CD4-positive, CD25-positive, alpha-beta regulatory T cell (primary cell): ENCODE measurements at regions not wholly inside any gene's neighbourhood (a gene's known extent, or its start where the extent isn't known, plus 50 kb on each side); places are given as distances from the start of the nearest gene placed in this dataset.

Source experiments
- ATAC-seq, 2 donors: fragments of 150-1000 bp; cut with Tn5 transposase; one replicate each; pipeline ENCODE4 v1.10.0; 2021; ENCODE audit warnings: low read depth in 2 of 2, moderate number of reproducible peaks in 2 of 2, moderate library complexity in 1 of 2
- DNase-seq, 3 donors: peaks; one replicate each; pipeline versions ENCODE4 v3.0.0 to v3.0.0-alpha.2; 2012 to 2022; ENCODE audit warnings: mixed read lengths in 1 of 3
- H3K27ac ChIP-seq: one replicate; pipeline ENCODE4 v1.7.0; 2013; ENCODE audit warnings: mild to moderate bottlenecking, low read length; ENCODE audit not compliant: insufficient read depth, poor library complexity, severe bottlenecking
- H3K27me3 ChIP-seq: one replicate; pipeline ENCODE4 v1.7.0; 2013; ENCODE audit warnings: low read length; ENCODE audit not compliant: control insufficient read depth, insufficient read depth
- H3K36me3 ChIP-seq: one replicate; pipeline ENCODE4 v1.7.0; 2013; ENCODE audit warnings: mild to moderate bottlenecking, low read length, moderate library complexity; ENCODE audit not compliant: control insufficient read depth, insufficient read depth
- H3K4me1 ChIP-seq: 2 replicates; pipeline ENCODE4 v1.7.0; 2013; ENCODE audit warnings: mild to moderate bottlenecking, low read length; ENCODE audit not compliant: insufficient read depth, control insufficient read depth, poor library complexity, severe bottlenecking
- H3K4me3 ChIP-seq: one replicate; pipeline ENCODE4 v1.7.0; 2013; ENCODE audit warnings: low read depth, mild to moderate bottlenecking, low read length, moderate library complexity
- H3K9me3 ChIP-seq, 2 experiments: 1 replicate in 1 of 2; 2 replicates in 1 of 2; pipeline ENCODE4 v1.7.0; 2013; ENCODE audit warnings: low read length in 2 of 2, mild to moderate bottlenecking in 1 of 2, moderate library complexity in 1 of 2; ENCODE audit not compliant: control insufficient read depth in 2 of 2
- H3K27ac Mint-ChIP-seq, 3 donors: one replicate each; pipeline ENCODE4 v1.8.0; 2020 to 2022; ENCODE audit warnings: mild to moderate bottlenecking in 3 of 3, mixed read lengths in 3 of 3, moderate library complexity in 2 of 3
- H3K27me3 Mint-ChIP-seq: one replicate; pipeline ENCODE4 v1.8.0; 2022; ENCODE audit warnings: mild to moderate bottlenecking, mixed read lengths
- H3K36me3 Mint-ChIP-seq: one replicate; pipeline ENCODE4 v1.8.0; 2020; ENCODE audit warnings: mixed read lengths
- H3K4me1 Mint-ChIP-seq, 4 donors: one replicate each; pipeline ENCODE4 v1.8.0; 2020 to 2022; ENCODE audit warnings: mixed read lengths in 4 of 4, mild to moderate bottlenecking in 1 of 4
- H3K4me3 Mint-ChIP-seq, 4 donors: one replicate each; pipeline ENCODE4 v1.8.0; 2020 to 2022; ENCODE audit warnings: mild to moderate bottlenecking in 4 of 4, mixed read lengths in 4 of 4, moderate library complexity in 3 of 4
- H3K9me3 Mint-ChIP-seq, 7 donors: one replicate each; pipeline ENCODE4 v1.8.0; 2020 to 2022; ENCODE audit warnings: mixed read lengths in 7 of 7, mild to moderate bottlenecking in 3 of 7, moderate library complexity in 2 of 7

DNA sequence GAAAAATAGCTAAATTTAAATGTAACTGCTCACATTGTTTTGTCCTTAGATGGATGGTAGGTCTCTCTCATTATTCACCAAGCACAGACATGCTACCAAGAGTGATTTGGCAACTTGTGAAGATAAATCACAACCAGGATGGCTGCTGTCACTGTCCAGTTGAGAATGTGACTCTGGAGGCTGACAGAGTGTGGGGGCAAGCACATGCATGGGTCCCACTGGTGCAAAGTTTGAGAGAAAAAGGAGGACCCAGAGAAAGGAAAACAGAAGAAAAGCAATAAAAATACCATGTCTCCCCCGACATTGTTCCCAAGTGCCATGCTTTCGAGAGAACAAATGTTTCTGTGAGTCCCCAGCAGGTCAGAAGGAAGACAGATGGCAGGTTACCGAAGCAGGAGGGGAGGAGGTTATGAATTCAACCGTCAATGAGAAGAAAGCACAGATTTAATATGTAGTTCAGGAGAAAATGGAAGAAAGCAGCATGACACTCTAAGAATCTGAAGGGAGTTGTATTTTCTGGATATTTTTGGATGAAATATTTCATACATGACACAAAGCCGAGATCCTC is 73.0 kb upstream of the TSHZ2 start:
- Histone ChIP-seq H3K27ac (no peak overlapping the region), H3K36me3 (no peaks in the 10 kb centered on the region), H3K4me1 (no peaks in the 10 kb centered on the region), H3K9me3 (no peaks in the 10 kb centered on the region), H3K4me3 (no peak overlapping the region), H3K27me3 (peaks cover 5% of the 10 kb centered on the region)
- H3K4me1 Mint-ChIP-seq, result no peaks in the 10 kb centered on the region
- ATAC-seq, result no peak
- no peaks in the 10 kb centered on the region for H3K36me3 Mint-ChIP-seq
- H3K27me3 Mint-ChIP-seq, result peaks cover 9% of the 10 kb centered on the region
- no peak overlapping the region for H3K4me3 Mint-ChIP-seq
- H3K9me3 Mint-ChIP-seq, result peaks cover 0 to 5% (median 0%) of the 10 kb centered on the region in 7 donors
- H3K27ac Mint-ChIP-seq, result no peak overlapping the region
- DNase-seq, result no peak

GRCh38 chr20:52896348-52896747 is 75.8 kb upstream of the TSHZ2 start:
- H3K4me3 ChIP-seq, result no peak overlapping the region
- ATAC-seq, result no peak
- H3K27ac ChIP-seq, result no peak overlapping the region
- no peaks in the 10 kb centered on the region for H3K4me1 ChIP-seq
- H3K9me3 ChIP-seq, result no peaks in the 10 kb centered on the region
- Mint-ChIP-seq H3K4me1 (no peaks in the 10 kb centered on the region), H3K9me3 (peaks cover 0 to 6% (median 1%) of the 10 kb centered on the region in 7 donors), H3K27ac (no peak overlapping the region), H3K4me3 (no peak overlapping the region), H3K36me3 (no peaks in the 10 kb centered on the region), H3K27me3 (peaks cover 6% of the 10 kb centered on the region)
- peak in 1 of 3 donors; percentile 5 for DNase-seq
- H3K27me3 ChIP-seq, result peaks cover 5% of the 10 kb centered on the region
- H3K36me3 ChIP-seq, result no peaks in the 10 kb centered on the region

- no peak overlapping the region for H3K4me3 ChIP-seq
- peaks cover 5% of the 10 kb centered on the region for H3K27me3 ChIP-seq
- no peak overlapping the region for H3K27ac ChIP-seq
- no peak overlapping the region for H3K4me3 Mint-ChIP-seq
- no peaks in the 10 kb centered on the region for H3K36me3 Mint-ChIP-seq
- DNase-seq, result no peak
- no peaks in the 10 kb centered on the region for H3K36me3 ChIP-seq
- H3K9me3 Mint-ChIP-seq, result peaks cover 0 to 6% (median 2%) of the 10 kb centered on the region in 7 donors
- peaks cover 6% of the 10 kb centered on the region for H3K27me3 Mint-ChIP-seq
- no peak overlapping the region for H3K27ac Mint-ChIP-seq
- no peaks in the 10 kb centered on the region for H3K9me3 ChIP-seq
- no peaks in the 10 kb centered on the region for H3K4me1 Mint-ChIP-seq
- no peak for ATAC-seq
- H3K4me1 ChIP-seq, result no peaks in the 10 kb centered on the region
Measured at GRCh38 chr20:52895701-52896100, 76.5 kb upstream of the TSHZ2 start.

DNA sequence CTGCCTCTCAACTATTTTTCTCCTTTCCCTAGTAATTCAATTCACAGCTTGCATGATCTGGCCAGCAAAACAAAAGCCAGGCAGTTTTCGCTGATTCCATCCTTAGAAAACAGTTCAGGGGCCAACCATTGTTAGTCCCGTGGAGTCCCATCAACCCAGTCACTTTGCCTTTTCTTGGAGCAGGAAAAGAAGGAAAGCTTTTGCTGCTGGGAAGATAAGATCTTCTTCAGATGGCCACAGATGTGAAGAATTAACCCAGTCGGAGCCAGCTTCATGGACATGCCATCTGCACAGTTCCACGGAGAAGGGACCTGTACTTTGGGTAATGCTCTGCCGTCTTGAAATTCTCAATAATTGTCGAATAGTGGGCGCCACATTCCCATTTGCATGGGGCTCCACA is 76.9 kb upstream of the TSHZ2 start:
- no peak for ATAC-seq
- H3K4me1 Mint-ChIP-seq, result no peaks in the 10 kb centered on the region
- no peaks in the 10 kb centered on the region for H3K36me3 ChIP-seq
- H3K36me3 Mint-ChIP-seq, result no peaks in the 10 kb centered on the region
- H3K9me3 Mint-ChIP-seq, result peaks cover 0 to 6% (median 2%) of the 10 kb centered on the region in 7 donors
- no peak overlapping the region for H3K27ac Mint-ChIP-seq
- no peaks in the 10 kb centered on the region for H3K9me3 ChIP-seq
- no peak for DNase-seq
- H3K4me3 ChIP-seq, result no peak overlapping the region
- no peak overlapping the region for H3K4me3 Mint-ChIP-seq
- no peak overlapping the region for H3K27ac ChIP-seq
- peaks cover 5% of the 10 kb centered on the region for H3K27me3 ChIP-seq
- peaks cover 8% of the 10 kb centered on the region for H3K27me3 Mint-ChIP-seq
- H3K4me1 ChIP-seq, result no peaks in the 10 kb centered on the region

DNA sequence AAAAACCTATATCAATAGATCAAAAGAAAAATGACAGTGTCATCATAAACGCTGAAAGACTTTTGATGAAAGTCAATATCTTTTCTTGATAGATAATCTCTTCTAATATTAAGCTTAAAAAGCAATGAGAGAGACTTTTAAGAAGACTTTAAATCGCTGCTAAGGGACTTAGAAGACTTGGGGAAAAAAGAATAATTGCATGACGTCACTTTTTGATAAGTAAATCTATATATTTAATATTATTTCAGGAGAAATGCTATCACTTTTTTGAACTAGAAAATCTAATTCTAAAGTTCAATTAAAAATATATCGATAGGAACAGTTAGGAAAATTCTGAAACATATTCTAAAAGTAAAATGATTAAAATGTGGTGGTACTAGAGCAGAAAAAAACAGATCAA is 78.7 kb upstream of the TSHZ2 start:
- no peaks in the 10 kb centered on the region for H3K36me3 Mint-ChIP-seq
- no peak overlapping the region for H3K27ac Mint-ChIP-seq
- DNase-seq (no peak), ATAC-seq (no peak)
- no peaks in the 10 kb centered on the region for H3K9me3 ChIP-seq
- peaks cover 0 to 6% (median 2%) of the 10 kb centered on the region in 7 donors for H3K9me3 Mint-ChIP-seq
- no peak overlapping the region for H3K4me3 ChIP-seq
- no peak overlapping the region for H3K4me3 Mint-ChIP-seq
- no peaks in the 10 kb centered on the region for H3K4me1 ChIP-seq
- no peaks in the 10 kb centered on the region for H3K36me3 ChIP-seq
- H3K27me3 ChIP-seq, result peaks cover 5% of the 10 kb centered on the region
- peaks cover 10% of the 10 kb centered on the region for H3K27me3 Mint-ChIP-seq
- no peaks in the 10 kb centered on the region for H3K4me1 Mint-ChIP-seq
- no peak overlapping the region for H3K27ac ChIP-seq

- no peaks in the 10 kb centered on the region for H3K9me3 ChIP-seq
- H3K27me3 ChIP-seq, result peaks cover 3% of the 10 kb centered on the region
- ATAC-seq (no peak), DNase-seq (no peak)
- Mint-ChIP-seq H3K4me1 (no peaks in the 10 kb centered on the region), H3K9me3 (peaks cover 0 to 5% (median 2%) of the 10 kb centered on the region in 7 donors), H3K27ac (no peak overlapping the region), H3K27me3 (peaks cover 10% of the 10 kb centered on the region), H3K4me3 (no peak overlapping the region), H3K36me3 (no peaks in the 10 kb centered on the region)
- no peak overlapping the region for H3K27ac ChIP-seq
- no peak overlapping the region for H3K4me3 ChIP-seq
- no peaks in the 10 kb centered on the region for H3K4me1 ChIP-seq
- no peaks in the 10 kb centered on the region for H3K36me3 ChIP-seq
Measured at GRCh38 chr20:52892023-52892422, 80.1 kb upstream of the TSHZ2 start.

DNA sequence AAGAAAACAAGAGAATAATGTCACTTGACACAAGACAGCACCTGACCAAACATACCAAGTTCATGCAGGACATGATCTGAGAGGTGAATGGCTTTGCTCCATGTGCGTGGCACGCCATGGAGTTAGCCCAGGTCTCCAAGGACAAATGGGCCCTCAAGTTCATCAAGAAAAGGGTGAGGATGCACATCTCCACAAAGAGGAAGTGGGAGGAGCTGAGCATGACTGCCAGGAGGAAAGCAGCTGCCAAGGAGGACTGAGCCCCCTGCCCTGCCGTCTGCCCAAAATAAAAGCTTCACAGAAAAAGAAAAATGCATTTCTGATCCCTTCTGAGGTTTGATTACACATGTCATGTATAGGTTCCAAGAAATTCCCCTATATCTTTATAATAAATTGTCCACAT is 82.0 kb upstream of the TSHZ2 start:
- H3K4me3 Mint-ChIP-seq, result no peak overlapping the region
- H3K9me3 Mint-ChIP-seq, result peaks cover 0 to 5% (median 2%) of the 10 kb centered on the region in 7 donors
- H3K27ac Mint-ChIP-seq, result no peak overlapping the region
- no peaks in the 10 kb centered on the region for H3K36me3 Mint-ChIP-seq
- Histone ChIP-seq H3K27me3 (peaks cover 6% of the 10 kb centered on the region), H3K27ac (no peak overlapping the region), H3K4me3 (no peak overlapping the region), H3K36me3 (no peaks in the 10 kb centered on the region), H3K9me3 (no peaks in the 10 kb centered on the region), H3K4me1 (no peaks in the 10 kb centered on the region)
- DNase-seq (no peak), ATAC-seq (no peak)
- H3K4me1 Mint-ChIP-seq, result no peaks in the 10 kb centered on the region
- H3K27me3 Mint-ChIP-seq, result peaks cover 7% of the 10 kb centered on the region

GRCh38 chr20:52889225-52889624 is 82.9 kb upstream of the TSHZ2 start:
- Mint-ChIP-seq H3K4me1 (no peaks in the 10 kb centered on the region), H3K4me3 (no peak overlapping the region), H3K27me3 (peaks cover 8% of the 10 kb centered on the region), H3K36me3 (no peaks in the 10 kb centered on the region), H3K9me3 (peaks cover 0 to 5% (median 1%) of the 10 kb centered on the region in 7 donors), H3K27ac (no peak overlapping the region)
- Histone ChIP-seq H3K9me3 (no peaks in the 10 kb centered on the region), H3K4me1 (no peaks in the 10 kb centered on the region), H3K27ac (no peak overlapping the region), H3K27me3 (peaks cover 5% of the 10 kb centered on the region), H3K36me3 (no peaks in the 10 kb centered on the region), H3K4me3 (no peak overlapping the region)
- ATAC-seq, result no peak
- no peak for DNase-seq
